Endodermal cell (in vitro differentiated cells): ENCODE measurements at regions not wholly inside any gene's neighbourhood (a gene's known extent, or its start where the extent isn't known, plus 50 kb on each side); places are given as distances from the start of the nearest gene placed in this dataset.

Source experiments
- DNase-seq: peaks from one replicate; pipeline ENCODE4 v3.0.0-alpha.2; 2017
- H3K27ac ChIP-seq: 2 replicates; pipeline ENCODE4 v1.5.1; 2013; ENCODE audit warnings: mild to moderate bottlenecking, low read depth, low read length, moderate library complexity
- H3K27me3 ChIP-seq: 2 replicates; pipeline ENCODE4 v1.6.1; 2013; ENCODE audit warnings: mild to moderate bottlenecking, low read length, moderate library complexity; ENCODE audit not compliant: insufficient read depth, control insufficient read depth, poor library complexity, severe bottlenecking
- H3K36me3 ChIP-seq: 2 replicates; pipeline ENCODE4 v1.7.0; 2013; ENCODE audit warnings: mild to moderate bottlenecking, low read length, moderate library complexity; ENCODE audit not compliant: control insufficient read depth, insufficient read depth
- H3K4me1 ChIP-seq: one replicate; pipeline ENCODE4 v1.7.0; 2013; ENCODE audit warnings: low read length; ENCODE audit not compliant: control insufficient read depth, insufficient read depth
- H3K4me3 ChIP-seq: 2 replicates; pipeline ENCODE4 v1.5.1; 2013; ENCODE audit warnings: mild to moderate bottlenecking, low read length, moderate library complexity
- H3K9ac ChIP-seq: 2 replicates; pipeline ENCODE4 v1.6.1; 2013; ENCODE audit warnings: mild to moderate bottlenecking, low read length, moderate library complexity; ENCODE audit not compliant: poor library complexity, severe bottlenecking; ENCODE audit errors: extremely low read depth
- H3K9me3 ChIP-seq: 2 replicates; pipeline ENCODE4 v1.6.1; 2013; ENCODE audit warnings: mild to moderate bottlenecking, low read length, moderate library complexity; ENCODE audit not compliant: control insufficient read depth
- H3K27ac Mint-ChIP-seq: 2 replicates; pipeline ENCODE4 v1.8.0; 2020; ENCODE audit warnings: mixed read lengths
- H3K27me3 Mint-ChIP-seq: 2 replicates; pipeline ENCODE4 v1.8.0; 2021; ENCODE audit warnings: mild to moderate bottlenecking, mixed read lengths; ENCODE audit not compliant: insufficient read depth
- H3K36me3 Mint-ChIP-seq: 2 replicates; pipeline ENCODE4 v1.8.0; 2020; ENCODE audit warnings: low read depth, mixed read lengths
- H3K4me1 Mint-ChIP-seq: 2 replicates; pipeline ENCODE4 v1.8.0; 2020; ENCODE audit warnings: mixed read lengths
- H3K4me3 Mint-ChIP-seq: 2 replicates; pipeline ENCODE4 v1.8.0; 2020; ENCODE audit warnings: mild to moderate bottlenecking, moderate library complexity, mixed read lengths
- H3K9me3 Mint-ChIP-seq: 2 replicates; pipeline ENCODE4 v1.8.0; 2020; ENCODE audit warnings: mild to moderate bottlenecking, mixed read lengths
- WGBS, 2 experiments: methylation state at CpG; one replicate each; pipeline versions ENCODE4 v1.1.5 to v1.1.7; 2013; ENCODE audit warnings: missing lambda C conversion rate in 2 of 2, mixed read lengths in 1 of 2; ENCODE audit not compliant: insufficient coverage in 1 of 2, insufficient read length in 1 of 2; 5-methylcytosine and 5-hydroxymethylcytosine counted together
- TF ChIP-seq, protein P1 (sequence below): fragments of 200-600 bp; sonication (generic); conservative IDR thresholded peaks from 2 replicates; pipeline ENCODE4 v1.5.0; 2021; ENCODE audit warnings: antibody characterized with exemption, mild to moderate bottlenecking

- Mint-ChIP-seq H3K27ac (no peak overlapping the region), H3K9me3 (no peaks in the 10 kb centered on the region), H3K27me3 (no peaks in the 10 kb centered on the region), H3K36me3 (no peaks in the 10 kb centered on the region), H3K4me1 (peaks cover 29% of the 10 kb centered on the region), H3K4me3 (no peak overlapping the region)
- WGBS, 2 experiments, result 78 to 80% methylated on average over 1 of the region's 1 CpG
- Histone ChIP-seq H3K4me1 (peaks cover 7% of the 10 kb centered on the region), H3K27me3 (no peaks in the 10 kb centered on the region), H3K9ac (no peak overlapping the region), H3K9me3 (no peaks in the 10 kb centered on the region), H3K27ac (no peak overlapping the region), H3K36me3 (no peaks in the 10 kb centered on the region), H3K4me3 (no peak overlapping the region)
- DNase-seq, result no peak
- TF ChIP-seq, protein P1, sequence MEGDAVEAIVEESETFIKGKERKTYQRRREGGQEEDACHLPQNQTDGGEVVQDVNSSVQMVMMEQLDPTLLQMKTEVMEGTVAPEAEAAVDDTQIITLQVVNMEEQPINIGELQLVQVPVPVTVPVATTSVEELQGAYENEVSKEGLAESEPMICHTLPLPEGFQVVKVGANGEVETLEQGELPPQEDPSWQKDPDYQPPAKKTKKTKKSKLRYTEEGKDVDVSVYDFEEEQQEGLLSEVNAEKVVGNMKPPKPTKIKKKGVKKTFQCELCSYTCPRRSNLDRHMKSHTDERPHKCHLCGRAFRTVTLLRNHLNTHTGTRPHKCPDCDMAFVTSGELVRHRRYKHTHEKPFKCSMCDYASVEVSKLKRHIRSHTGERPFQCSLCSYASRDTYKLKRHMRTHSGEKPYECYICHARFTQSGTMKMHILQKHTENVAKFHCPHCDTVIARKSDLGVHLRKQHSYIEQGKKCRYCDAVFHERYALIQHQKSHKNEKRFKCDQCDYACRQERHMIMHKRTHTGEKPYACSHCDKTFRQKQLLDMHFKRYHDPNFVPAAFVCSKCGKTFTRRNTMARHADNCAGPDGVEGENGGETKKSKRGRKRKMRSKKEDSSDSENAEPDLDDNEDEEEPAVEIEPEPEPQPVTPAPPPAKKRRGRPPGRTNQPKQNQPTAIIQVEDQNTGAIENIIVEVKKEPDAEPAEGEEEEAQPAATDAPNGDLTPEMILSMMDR, result no peak
Observed at GRCh38 chr3:178079966-178080365, 456.3 kb upstream of the KCNMB2 start.

DNA sequence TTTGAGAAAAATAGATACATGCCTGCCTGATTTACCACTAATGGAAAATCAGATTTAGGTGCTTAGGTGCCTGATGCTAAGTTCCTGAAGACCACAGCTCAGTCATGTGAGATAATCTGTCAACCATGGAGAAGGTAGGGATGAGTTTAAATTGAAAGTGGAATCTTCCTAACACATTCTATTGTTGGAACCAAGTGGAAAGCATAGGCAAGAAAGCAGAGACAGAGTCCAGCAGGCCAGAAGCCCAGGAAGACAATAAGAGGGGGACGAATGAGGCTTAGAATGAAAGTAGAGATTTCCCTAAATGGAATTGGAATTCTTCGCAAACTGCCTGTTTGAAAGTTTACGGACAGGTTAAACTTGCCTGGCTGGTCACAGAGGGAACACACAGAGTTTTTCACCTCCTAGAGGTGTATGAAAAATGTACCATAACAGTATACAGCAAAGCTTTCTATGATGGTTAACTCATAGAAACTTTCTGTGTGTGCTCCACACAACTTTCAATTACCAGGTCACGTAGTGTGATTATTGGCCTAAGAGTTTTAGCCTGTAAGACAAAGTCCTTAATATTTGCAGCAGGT, 453.8 kb upstream of the KCNMB2 start:
- Mint-ChIP-seq H3K27me3 (no peaks in the 10 kb centered on the region), H3K36me3 (no peaks in the 10 kb centered on the region), H3K27ac (no peak overlapping the region), H3K4me1 (peaks cover 52% of the 10 kb centered on the region), H3K9me3 (no peaks in the 10 kb centered on the region), H3K4me3 (no peak overlapping the region)
- Histone ChIP-seq H3K9me3 (no peaks in the 10 kb centered on the region), H3K36me3 (no peaks in the 10 kb centered on the region), H3K9ac (no peak overlapping the region), H3K27ac (no peak overlapping the region), H3K4me1 (peaks cover 11% of the 10 kb centered on the region), H3K4me3 (no peak overlapping the region), H3K27me3 (no peaks in the 10 kb centered on the region)
- TF ChIP-seq, protein P1, result no peak
- DNase-seq, result no peak
- 80 to 97% methylated on average over 2 to 4 of the region's 4 CpGs for WGBS, 2 experiments

DNA sequence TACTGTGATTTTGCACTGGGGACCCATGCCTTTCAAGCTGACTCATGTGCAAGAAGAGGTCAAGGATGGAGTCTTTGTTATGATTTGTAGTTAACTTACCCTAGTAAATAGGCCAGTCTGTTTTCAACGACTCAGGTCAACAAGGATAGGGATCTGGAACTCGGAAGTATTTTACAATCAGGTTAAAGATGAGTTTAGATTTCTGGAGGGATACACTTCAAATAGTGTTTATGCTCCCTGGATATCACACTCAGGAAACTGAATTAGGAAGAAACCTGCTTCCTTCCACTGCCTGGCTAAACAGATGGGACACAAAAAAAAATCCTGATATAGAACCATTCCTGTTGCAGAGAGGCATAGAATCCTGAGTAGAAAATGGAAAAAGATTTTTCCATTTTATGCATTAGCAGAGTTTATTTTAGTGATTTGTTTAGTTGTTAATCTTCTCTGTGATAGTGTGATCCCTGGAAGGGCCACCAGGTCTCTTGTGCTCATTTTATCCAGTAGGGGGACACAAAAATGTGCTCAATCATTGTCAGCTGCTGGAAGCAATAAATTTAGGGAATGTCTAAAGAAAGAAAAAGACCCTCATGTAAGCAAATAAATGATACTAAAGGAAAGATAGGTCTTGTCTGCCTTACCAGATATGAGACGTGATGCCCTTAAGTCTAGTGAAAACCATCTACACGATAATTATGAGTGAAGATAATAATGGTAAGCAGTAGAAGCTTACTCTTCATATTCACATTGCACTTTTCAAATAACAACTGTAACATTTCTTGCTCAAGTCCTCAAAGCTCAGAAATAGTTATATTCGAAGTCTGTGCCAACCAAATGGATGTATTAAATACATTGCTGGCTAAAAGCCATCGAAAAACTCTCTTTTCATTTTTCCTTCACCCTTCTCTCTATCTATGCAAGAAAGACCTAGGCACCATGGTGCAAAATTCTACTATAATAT, 452.1 kb upstream of the KCNMB2 start:
- Histone ChIP-seq H3K36me3 (no peaks in the 10 kb centered on the region), H3K9me3 (no peaks in the 10 kb centered on the region), H3K4me1 (peaks cover 11% of the 10 kb centered on the region), H3K27me3 (no peaks in the 10 kb centered on the region), H3K4me3 (peak overlapping the region; percentile 50), H3K27ac (peak overlapping the region; percentile 88), H3K9ac (peak overlapping the region; percentile 27)
- TF ChIP-seq, protein P1, result peak; percentile 78
- 63 to 69% methylated on average over 4 to 5 of the region's 6 CpGs for whole genome bisulfite sequencing, 2 experiments
- no peak overlapping the region for H3K4me3 Mint-ChIP-seq
- H3K27me3 Mint-ChIP-seq, result no peaks in the 10 kb centered on the region
- peak overlapping the region; percentile 64 for H3K27ac Mint-ChIP-seq
- no peaks in the 10 kb centered on the region for H3K9me3 Mint-ChIP-seq
- H3K4me1 Mint-ChIP-seq, result peaks cover 55% of the 10 kb centered on the region
- DNase-seq, result no peak
- no peaks in the 10 kb centered on the region for H3K36me3 Mint-ChIP-seq
